NCI-H446 (cell line): ENCODE measurements at regions not wholly inside any gene's neighbourhood (a gene's known extent, or its start where the extent isn't known, plus 50 kb on each side); places are given as distances from the start of the nearest gene placed in this dataset.
"Not testable (repeated sequence)": the region's sequence is repeated elsewhere in the genome, so short reads cannot be mapped to it uniquely, and the experiment has no call there.

Source experiments
- DNase-seq, 2 experiments: peaks; one replicate each; lab custom pipeline; 2025; lab: John Stamatoyannopoulos, UW

- DNase-seq, result no peak
Measured at GRCh38 chr17:53046781-53047180, 775.9 kb upstream of the KIF2B start.

DNA sequence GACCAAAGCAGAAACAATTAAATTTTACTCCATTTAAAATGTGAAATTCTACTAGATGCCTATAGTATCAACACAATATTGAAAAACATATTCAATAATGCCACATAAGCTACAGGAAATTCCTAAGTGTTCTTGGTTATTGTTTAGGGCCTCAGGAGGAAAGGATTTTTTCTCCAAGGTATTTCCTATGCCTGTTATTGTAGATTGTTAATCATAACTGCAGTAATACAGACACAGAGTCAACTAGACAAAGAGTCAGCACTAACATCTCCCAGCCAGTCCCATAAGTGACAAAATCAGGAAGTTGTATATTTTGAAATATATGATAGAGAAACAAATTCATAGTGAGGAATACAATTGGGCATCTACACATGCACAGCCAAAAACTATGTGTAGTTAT is 782.7 kb upstream of the KIF2B start:
- DNase-seq, result no peak

DNA sequence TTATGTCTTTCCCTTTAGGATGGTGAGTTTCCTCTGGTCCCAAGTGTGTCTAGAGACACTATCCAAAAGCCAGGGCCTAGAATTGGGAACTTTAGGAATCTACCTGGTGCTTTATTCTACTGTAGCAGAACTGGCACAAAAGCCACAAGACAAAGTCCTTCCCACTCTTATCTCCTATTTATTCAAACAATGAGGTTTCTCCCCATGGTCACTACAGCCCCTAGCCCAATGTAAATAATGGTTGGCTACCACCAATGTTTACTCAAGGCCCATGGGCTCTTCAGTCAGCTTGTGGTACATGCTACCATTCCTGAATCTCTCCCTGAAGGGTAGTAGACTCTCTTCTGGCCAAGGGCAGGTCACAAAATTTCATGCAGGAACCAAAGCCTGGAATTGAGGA is 789.4 kb upstream of the KIF2B start:
- no peak for DNase-seq

DNA sequence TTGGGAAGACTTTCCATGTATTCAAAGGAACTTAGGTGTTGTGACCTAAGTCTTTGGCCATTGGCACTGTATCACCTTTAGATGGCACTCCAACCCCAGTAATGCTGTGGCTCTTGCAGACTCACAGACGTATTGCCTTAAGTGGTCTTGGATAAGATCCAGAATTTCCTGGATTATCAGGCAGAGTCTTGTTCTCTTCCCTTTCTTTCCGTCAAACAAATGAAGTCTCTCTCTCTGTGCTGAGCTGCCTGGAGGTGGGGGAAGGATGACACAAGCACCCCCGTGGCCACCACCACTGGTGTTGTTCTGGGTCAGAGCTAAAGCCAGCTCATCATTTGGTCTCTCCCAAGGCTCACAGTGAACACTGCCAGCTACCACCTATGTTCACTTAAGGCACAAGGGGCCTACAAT is 789.9 kb upstream of the KIF2B start:
- DNase-seq, result peak; percentile 63 to 65

DNA sequence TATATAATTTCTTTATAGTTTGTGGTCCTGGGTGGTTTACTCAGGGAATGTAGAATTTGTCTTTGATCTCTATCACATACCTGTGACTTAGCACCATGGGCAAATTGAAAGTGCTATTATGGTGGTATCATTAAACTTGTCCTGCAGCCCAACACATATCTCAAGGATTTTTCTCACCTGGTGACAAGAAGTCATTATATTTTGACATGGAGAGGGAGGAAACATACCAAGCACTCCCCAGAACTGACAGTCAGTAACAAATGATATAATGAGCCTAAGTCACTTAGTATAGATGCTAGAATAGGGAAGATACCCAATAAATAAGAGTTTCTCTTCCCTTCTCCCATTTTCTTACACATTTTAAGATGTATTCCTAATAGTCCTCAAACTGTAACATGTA is 805.5 kb upstream of the KIF2B start:
- no peak for DNase-seq

GRCh38 chr17:53016085-53016484 is 806.6 kb upstream of the KIF2B start:
- DNase-seq, result no peak

DNA sequence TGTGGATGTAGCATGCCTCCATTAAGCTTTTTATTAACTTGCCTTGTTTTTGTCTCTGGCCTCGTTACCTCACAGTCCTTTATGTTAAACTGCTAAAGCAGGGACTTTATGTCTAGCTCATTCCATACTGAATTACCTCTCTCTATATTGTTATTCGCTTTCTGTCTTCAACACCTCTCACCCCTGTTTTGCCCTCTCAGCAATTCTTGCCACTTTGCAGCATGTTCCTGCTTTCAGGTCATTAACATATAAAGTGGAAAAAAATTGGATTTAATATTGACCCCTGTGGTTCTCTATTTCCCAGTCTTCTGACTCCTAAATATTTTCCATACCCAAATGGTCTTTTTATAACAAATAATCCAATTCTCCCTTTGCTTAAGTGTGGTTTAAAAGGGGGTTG is 810.4 kb upstream of the KIF2B start:
- DNase-seq, result no peak

DNA sequence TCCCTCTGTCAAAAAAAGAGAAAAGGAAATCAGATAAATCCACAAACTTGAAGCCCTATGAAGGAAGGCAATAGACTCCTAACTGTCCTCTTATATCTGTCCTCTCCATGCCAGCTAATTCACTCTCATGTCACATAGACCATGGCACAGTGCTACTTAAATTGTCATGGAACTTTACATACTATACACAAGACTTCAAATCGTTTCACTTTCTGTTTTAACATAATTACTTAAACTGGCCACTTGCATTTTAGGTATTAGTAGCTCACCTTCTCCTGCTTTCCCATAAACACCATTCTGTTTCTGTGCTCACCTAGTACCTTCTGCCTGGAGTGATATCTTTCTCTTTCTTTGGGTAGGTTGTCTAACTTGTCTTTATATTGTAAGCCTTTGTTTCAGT is 816.7 kb upstream of the KIF2B start:
- DNase-seq, result no peak

- DNase-seq, result no peak
Measured at GRCh38 chr17:53004902-53005301, 817.8 kb upstream of the KIF2B start.

DNA sequence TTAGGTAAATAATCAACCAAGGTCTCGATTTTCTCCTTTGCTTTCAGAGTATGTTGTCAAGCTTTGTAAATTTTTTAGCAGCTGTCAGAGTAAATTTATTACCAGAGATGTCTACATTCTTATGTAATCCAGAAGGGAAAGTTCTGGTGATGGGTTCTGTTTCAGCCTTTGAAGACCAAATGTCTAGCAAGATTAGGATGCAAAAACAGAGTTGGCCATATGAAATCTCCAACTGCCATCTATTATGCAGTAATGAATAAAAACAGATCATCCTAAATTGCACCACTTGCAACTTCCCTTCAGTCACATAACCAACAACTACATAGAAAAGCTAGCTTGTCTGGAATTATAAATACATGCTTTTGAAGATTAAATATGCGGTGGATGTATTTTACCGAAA is 826.8 kb upstream of the KIF2B start:
- DNase-seq, result no peak

- DNase-seq, result no peak
Measured at GRCh38 chr17:52995147-52995546, 827.6 kb upstream of the KIF2B start.

GRCh38 chr17:52986056-52986662 is 827.6 kb upstream of the CA10 start:
- no peak for DNase-seq

GRCh38 chr17:52982331-52982730 is 823.8 kb upstream of the CA10 start:
- DNase-seq, result no peak

- no peak for DNase-seq
Measured at GRCh38 chr17:52979921-52980320, 821.4 kb upstream of the CA10 start.

- DNase-seq, result no peak
Measured at GRCh38 chr17:52965856-52966255, 807.3 kb upstream of the CA10 start.

DNA sequence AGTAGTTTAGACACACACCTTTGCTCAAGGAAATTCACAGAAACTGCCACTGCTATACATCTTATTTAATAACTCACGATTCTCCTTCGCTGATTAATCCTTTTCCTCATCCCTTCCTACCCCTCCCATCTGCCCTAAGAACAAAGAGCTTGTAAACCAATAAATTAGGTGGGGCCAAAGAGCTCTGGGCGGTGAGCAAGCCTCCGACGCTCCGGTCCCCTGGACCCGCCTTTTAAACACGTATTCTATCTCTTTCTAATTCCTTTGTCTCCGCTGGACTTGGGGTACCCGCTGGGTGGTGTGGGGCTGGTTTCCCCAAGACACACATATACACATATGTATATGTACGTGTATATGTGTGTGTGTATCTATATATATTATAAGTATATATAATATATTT is 803.2 kb upstream of the CA10 start:
- DNase-seq, result not testable (repeated sequence)

- no peak for DNase-seq
Measured at GRCh38 chr17:52957411-52957810, 798.9 kb upstream of the CA10 start.

- DNase-seq, result no peak
Measured at GRCh38 chr17:52947418-52947817, 788.9 kb upstream of the CA10 start.

DNA sequence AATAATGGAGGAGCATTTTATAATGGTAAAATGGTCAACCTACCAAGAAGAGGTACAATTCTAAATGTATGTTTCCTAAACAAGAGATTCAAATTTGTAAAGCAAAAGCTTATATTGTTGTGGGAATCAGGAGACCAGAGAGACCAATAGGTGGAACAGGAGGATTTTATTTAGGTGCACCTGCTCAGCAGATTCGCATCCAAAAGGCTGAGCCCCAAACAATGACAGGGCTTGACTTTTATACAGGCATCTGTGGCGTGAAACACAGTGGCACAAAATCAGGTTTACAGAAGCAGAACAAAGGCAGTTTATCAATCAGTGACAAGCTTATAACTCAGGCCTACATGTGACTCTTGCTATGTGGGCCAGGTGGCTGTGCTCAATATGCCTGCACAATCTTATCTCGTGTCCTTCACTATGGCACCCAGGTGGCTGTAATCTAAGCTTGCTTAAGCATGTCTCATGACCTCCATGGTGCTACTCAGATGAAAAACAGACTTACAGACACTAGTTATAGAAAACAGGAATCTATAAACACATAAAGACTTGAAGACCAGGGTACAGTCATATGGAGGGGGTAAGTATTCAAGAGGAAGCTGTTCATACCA is 780.2 kb upstream of the CA10 start:
- no peak for DNase-seq

DNA sequence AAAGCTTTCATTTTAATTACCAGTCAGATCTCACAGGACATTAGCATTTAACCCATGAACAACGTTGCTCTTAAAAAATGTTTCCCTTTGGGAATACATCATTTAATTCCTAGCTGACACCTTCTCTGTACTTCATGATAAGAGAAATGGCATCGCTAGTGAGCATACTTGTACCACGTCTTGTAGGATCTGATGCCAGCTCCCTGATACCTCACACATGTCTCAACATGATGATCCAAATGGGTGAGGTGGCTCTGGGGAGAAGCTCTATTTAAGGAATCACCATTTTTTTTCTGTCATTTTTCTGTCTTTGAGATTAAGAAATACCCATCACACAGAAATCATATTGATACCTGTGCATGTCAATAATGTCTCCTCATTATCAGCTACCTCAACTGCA is 772.1 kb upstream of the CA10 start:
- no peak for DNase-seq

DNA sequence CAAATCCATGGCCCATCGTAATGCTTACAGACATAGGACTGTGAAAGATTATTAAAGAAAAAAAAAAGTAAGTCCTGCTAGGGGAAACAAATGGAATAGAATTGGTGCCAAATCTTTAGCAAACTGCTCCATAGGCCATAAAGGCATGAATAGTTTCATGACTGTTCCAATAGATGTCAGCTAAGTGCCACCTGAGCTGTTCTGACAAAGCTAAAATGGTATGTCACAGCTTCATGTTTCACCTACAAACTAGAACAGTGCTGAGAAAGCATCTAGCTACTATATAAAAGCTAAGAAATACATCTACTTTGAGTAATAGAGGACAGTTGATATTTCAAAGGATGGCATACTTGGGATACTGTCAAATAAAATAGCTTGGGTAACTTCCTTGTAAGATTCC is 771.6 kb upstream of the CA10 start:
- no peak for DNase-seq

- DNase-seq, result no peak
Measured at GRCh38 chr17:52923658-52924057, 765.1 kb upstream of the CA10 start.

DNA sequence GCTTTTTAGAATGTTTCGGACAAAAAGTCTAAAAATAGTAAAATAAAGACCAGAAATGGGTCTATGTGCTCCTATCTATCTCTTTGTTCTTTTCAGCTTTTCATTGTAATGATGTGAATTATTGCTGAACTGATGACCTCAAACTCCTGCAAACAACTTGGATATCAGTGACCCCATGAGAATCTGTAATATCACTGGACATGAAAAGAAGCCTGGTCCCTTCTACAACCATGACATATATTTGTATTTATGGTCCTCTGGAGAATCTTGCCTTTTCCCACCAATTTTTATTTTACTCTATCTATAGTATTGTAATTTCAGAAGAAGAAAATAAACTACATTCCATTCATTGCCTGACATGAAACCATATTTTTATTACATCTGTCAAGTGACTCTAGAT is 740.7 kb upstream of the CA10 start:
- DNase-seq, result no peak

- DNase-seq, result no peak
Measured at GRCh38 chr17:52895272-52895671, 736.8 kb upstream of the CA10 start.
